B cell (primary cell): ENCODE measurements at regions not wholly inside any gene's neighbourhood (a gene's known extent, or its start where the extent isn't known, plus 50 kb on each side); places are given as distances from the start of the nearest gene placed in this dataset.

Experiments used
- ATAC-seq: fragments of 200-7000 bp; cut with Tn5 transposase; one replicate; pipeline ENCODE4 v1.10.0; 2021; ENCODE audit warnings: low read depth, mild to moderate bottlenecking, moderate number of reproducible peaks, moderate library complexity
- CTCF ChIA-PET: fragments of 350-600 bp; sonication (Branson Sonifier 250); formaldehyde crosslinking; loops from one replicate; lab custom pipeline; 2021; ENCODE audit warnings: antibody characterized with exemption, inconsistent platforms; lab: Charles Lee
- POLR2A ChIA-PET: fragments of 350-600 bp; sonication (Branson Sonifier 250); formaldehyde crosslinking; loops from one replicate; lab custom pipeline; 2021; ENCODE audit warnings: antibody characterized with exemption; lab: Charles Lee
- DNase-seq: peaks from one replicate; pipeline ENCODE4 v3.0.0; 2013
- H2AFZ ChIP-seq: 2 replicates; pipeline ENCODE4 v1.6.1; 2012; ENCODE audit warnings: mild to moderate bottlenecking, low read depth, low read length; ENCODE audit not compliant: insufficient read depth, poor library complexity, severe bottlenecking
- H3K27ac ChIP-seq, 2 donors: 1 replicate in 1 of 2; 2 replicates in 1 of 2; pipeline ENCODE4 v1.5.1; 2012 to 2013; ENCODE audit warnings: low read length in 2 of 2, mild to moderate bottlenecking in 2 of 2, moderate library complexity in 1 of 2
- H3K27me3 ChIP-seq, 4 experiments: fragments of 200-600 bp in 1 of 4; sonication (generic) in 1 of 4; replicated peaks in 1 of 4; 1 replicate in 2 of 4; 2 replicates in 2 of 4; pipeline versions ENCODE4 v1.6.1 to v1.7.0; 2013 to 2016; ENCODE audit warnings: low read length in 3 of 4, mild to moderate bottlenecking in 2 of 4, mixed read lengths in 1 of 4, moderate library complexity in 1 of 4; ENCODE audit not compliant: insufficient read depth in 4 of 4, control insufficient read depth in 3 of 4; ENCODE audit errors: control extremely low read depth in 1 of 4
- H3K36me3 ChIP-seq, 2 experiments: replicated peaks in 1 of 2; 1 replicate in 1 of 2; 2 replicates in 1 of 2; pipeline versions ENCODE4 v1.6.1 to v1.7.1; 2013; ENCODE audit warnings: low read length in 1 of 2; ENCODE audit not compliant: insufficient read depth in 2 of 2, control insufficient read depth in 1 of 2; ENCODE audit errors: control extremely low read depth in 1 of 2, extremely low read depth in 1 of 2
- H3K4me1 ChIP-seq, 2 donors: fragments of 200-600 bp in 1 of 2; sonication (generic) in 1 of 2; 1 replicate in 1 of 2; 2 replicates in 1 of 2; pipeline versions ENCODE4 v1.5.1 to v1.6.1; 2013 to 2017; ENCODE audit warnings: low read length in 2 of 2; ENCODE audit not compliant: control insufficient read depth in 2 of 2, insufficient read depth in 2 of 2
- H3K4me2 ChIP-seq: replicated peaks from 2 replicates; pipeline ENCODE3; 2012; ENCODE audit warnings: mild to moderate bottlenecking, low read depth, low read length; ENCODE audit not compliant: poor library complexity, severe bottlenecking
- H3K4me3 ChIP-seq, 5 experiments: fragments of 200-600 bp in 1 of 5; sonication (generic) in 1 of 5; 1 replicate in 3 of 5; 2 replicates in 2 of 5; pipeline versions ENCODE4 v1.5.1 to v1.7.0; 2011 to 2016; ENCODE audit warnings: low read length in 4 of 5, mild to moderate bottlenecking in 4 of 5, low read depth in 2 of 5, control low read depth in 1 of 5, moderate library complexity in 1 of 5; ENCODE audit not compliant: insufficient read depth in 1 of 5; ENCODE audit errors: control extremely low read depth in 1 of 5, extremely low read depth in 1 of 5
- H3K79me2 ChIP-seq: fragments of 200-600 bp; sonication (generic); one replicate; pipeline ENCODE4 v1.6.0; 2016; ENCODE audit warnings: low read length; ENCODE audit not compliant: control insufficient read depth, insufficient read depth
- H3K9ac ChIP-seq: fragments of 200-600 bp; sonication (generic); 2 replicates; pipeline ENCODE4 v1.6.1; 2017; ENCODE audit warnings: mild to moderate bottlenecking, low read length, moderate library complexity
- H3K9me3 ChIP-seq, 3 donors: one replicate each; pipeline versions ENCODE4 v1.6.1 to v1.7.1; 2013; ENCODE audit warnings: low read length in 2 of 3; ENCODE audit not compliant: control insufficient read depth in 2 of 3, insufficient read depth in 1 of 3; ENCODE audit errors: control extremely low read depth in 1 of 3
- H4K20me1 ChIP-seq: 2 replicates; pipeline ENCODE4 v1.6.0; 2012; ENCODE audit warnings: mild to moderate bottlenecking, low read length; ENCODE audit not compliant: insufficient read depth, control insufficient read depth, poor library complexity, severe bottlenecking
- H3K27ac Mint-ChIP-seq: one replicate; pipeline ENCODE4 v1.8.0; 2021; ENCODE audit warnings: mixed read lengths
- H3K27me3 Mint-ChIP-seq: one replicate; pipeline ENCODE4 v1.8.0; 2021; ENCODE audit warnings: mixed read lengths
- H3K4me1 Mint-ChIP-seq: one replicate; pipeline ENCODE4 v1.8.0; 2021; ENCODE audit warnings: mixed read lengths
- H3K4me3 Mint-ChIP-seq: one replicate; pipeline ENCODE4 v1.8.0; 2021; ENCODE audit warnings: mixed read lengths
- H3K9me3 Mint-ChIP-seq: one replicate; pipeline ENCODE4 v1.8.0; 2022; ENCODE audit warnings: mixed read lengths; ENCODE audit not compliant: insufficient read depth
- EZH2 ChIP-seq: IDR thresholded peaks from 2 replicates; pipeline ENCODE4 v1.6.1; 2012; ENCODE audit warnings: borderline replicate concordance, low read depth, mild to moderate bottlenecking, moderate library complexity, low read length; ENCODE audit not compliant: insufficient read depth, poor library complexity, severe bottlenecking
- WGBS: methylation state at CpG from one replicate; pipeline ENCODE4 v1.1.5; 2013; ENCODE audit warnings: missing lambda C conversion rate; ENCODE audit not compliant: insufficient coverage; 5-methylcytosine and 5-hydroxymethylcytosine counted together
- intact Hi-C: fragments of 100-400 bp; cut with micrococcal nuclease; formaldehyde crosslinking; loops from one replicate; pipeline ENCODE4 v1.10.0; 2022
- TF ChIP-seq, protein P1 (sequence below): fragments of 200-600 bp; IDR thresholded peaks from one replicate; pipeline ENCODE4 v1.8.0; 2022; ENCODE audit warnings: antibody characterized with exemption, mild to moderate bottlenecking

DNA sequence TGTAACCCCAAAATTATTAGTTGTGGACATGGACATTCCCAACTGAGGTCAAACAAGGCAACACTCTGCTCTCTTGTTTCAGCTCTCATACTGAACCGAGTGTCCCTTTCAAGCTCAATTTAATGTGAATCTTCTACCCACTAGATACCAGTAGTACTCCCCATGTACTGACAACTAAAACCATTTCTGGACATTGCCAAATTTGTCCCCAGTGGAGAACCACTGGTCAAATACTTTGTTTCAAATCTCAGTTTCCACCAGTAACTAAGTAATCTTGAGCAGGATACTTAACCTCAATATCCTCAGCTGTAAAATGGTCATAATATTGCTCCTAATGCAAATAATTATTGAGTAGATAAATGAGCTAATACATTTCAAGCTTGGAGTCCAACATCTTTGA is 566.0 kb downstream of the ZIC1 start:
- H3K4me2 ChIP-seq, result no peak overlapping the region
- DNase-seq, result no peak
- Mint-ChIP-seq H3K9me3 (peaks cover 3% of the 10 kb centered on the region), H3K4me1 (no peaks in the 10 kb centered on the region), H3K27ac (no peak overlapping the region), H3K4me3 (no peak overlapping the region), H3K27me3 (no peaks in the 10 kb centered on the region)
- H2AFZ ChIP-seq, result no peak overlapping the region
- intact Hi-C loops, result no loop called here
- H3K27ac ChIP-seq, result no peak overlapping the region
- H4K20me1 ChIP-seq, result no peaks in the 10 kb centered on the region
- H3K4me1 ChIP-seq, result no peaks in the 10 kb centered on the region
- POLR2A ChIA-PET, result no interaction called here
- H3K9me3 ChIP-seq, result no peaks in the 10 kb centered on the region
- 86% methylated on average over 1 of the region's 1 CpG for WGBS
- H3K4me3 ChIP-seq, result no peak overlapping the region
- H3K9ac ChIP-seq, result no peak overlapping the region
- H3K79me2 ChIP-seq, result no peaks in the 10 kb centered on the region
- ATAC-seq, result no peak
- CTCF ChIA-PET, result no interaction called here
- TF ChIP-seq, protein P1, sequence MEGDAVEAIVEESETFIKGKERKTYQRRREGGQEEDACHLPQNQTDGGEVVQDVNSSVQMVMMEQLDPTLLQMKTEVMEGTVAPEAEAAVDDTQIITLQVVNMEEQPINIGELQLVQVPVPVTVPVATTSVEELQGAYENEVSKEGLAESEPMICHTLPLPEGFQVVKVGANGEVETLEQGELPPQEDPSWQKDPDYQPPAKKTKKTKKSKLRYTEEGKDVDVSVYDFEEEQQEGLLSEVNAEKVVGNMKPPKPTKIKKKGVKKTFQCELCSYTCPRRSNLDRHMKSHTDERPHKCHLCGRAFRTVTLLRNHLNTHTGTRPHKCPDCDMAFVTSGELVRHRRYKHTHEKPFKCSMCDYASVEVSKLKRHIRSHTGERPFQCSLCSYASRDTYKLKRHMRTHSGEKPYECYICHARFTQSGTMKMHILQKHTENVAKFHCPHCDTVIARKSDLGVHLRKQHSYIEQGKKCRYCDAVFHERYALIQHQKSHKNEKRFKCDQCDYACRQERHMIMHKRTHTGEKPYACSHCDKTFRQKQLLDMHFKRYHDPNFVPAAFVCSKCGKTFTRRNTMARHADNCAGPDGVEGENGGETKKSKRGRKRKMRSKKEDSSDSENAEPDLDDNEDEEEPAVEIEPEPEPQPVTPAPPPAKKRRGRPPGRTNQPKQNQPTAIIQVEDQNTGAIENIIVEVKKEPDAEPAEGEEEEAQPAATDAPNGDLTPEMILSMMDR, result no peak
- TF ChIP-seq EZH2, result no peak
- no peaks in the 10 kb centered on the region for H3K27me3 ChIP-seq
- no peaks in the 10 kb centered on the region for H3K36me3 ChIP-seq

DNA sequence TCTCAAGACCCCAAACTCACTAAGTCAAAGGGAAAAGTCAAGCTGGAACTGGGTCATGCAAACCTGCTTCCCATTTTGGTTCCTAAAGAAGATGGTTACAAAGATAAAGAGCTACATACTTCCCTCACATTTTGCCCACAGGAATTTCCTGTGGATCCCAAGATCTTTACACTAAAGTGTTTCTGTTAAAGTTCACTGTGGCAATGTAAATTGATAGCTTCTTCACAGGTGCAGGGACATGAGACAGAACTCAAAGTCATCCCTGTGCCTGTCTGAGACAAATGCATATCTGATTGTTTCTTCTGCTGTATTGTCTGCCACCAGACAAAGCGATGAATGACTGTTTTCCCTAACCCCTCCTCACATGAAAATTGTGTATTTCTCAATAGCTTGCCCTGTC is 567.8 kb downstream of the ZIC1 start:
- POLR2A ChIA-PET, result no interaction called here
- H3K4me3 Mint-ChIP-seq, result no peak overlapping the region

More for the DNA sequence above, 567.8 kb downstream of the ZIC1 start:
- intact Hi-C loops, result no loop called here
- Histone ChIP-seq H3K4me1 (no peaks in the 10 kb centered on the region), H3K79me2 (no peaks in the 10 kb centered on the region), H4K20me1 (no peaks in the 10 kb centered on the region), H3K9ac (no peak overlapping the region), H3K27me3 (no peaks in the 10 kb centered on the region), H3K4me2 (no peak overlapping the region), H3K4me3 (no peak overlapping the region), H3K27ac (no peak overlapping the region), H2AFZ (no peak overlapping the region), H3K36me3 (no peaks in the 10 kb centered on the region), H3K9me3 (no peaks in the 10 kb centered on the region)
- CTCF ChIA-PET, result no interaction called here
- Mint-ChIP-seq H3K27ac (no peak overlapping the region), H3K9me3 (peaks cover 3% of the 10 kb centered on the region), H3K4me1 (no peaks in the 10 kb centered on the region), H3K27me3 (no peaks in the 10 kb centered on the region)
- no peak for TF ChIP-seq EZH2
- TF ChIP-seq, protein P1, result no peak
- ATAC-seq (no peak), DNase-seq (no peak)
- no CpG with 5 or more reads among the region's 1 CpG for WGBS
